A549 (cell line): ENCODE measurements at regions not wholly inside any gene's neighbourhood (a gene's known extent, or its start where the extent isn't known, plus 50 kb on each side); places are given as distances from the start of the nearest gene placed in this dataset.

Source experiments
- ATAC-seq, 2 experiments: fragments of 200-7000 bp in 1 of 2; fragments of >200 bp in 1 of 2; cut with Nextera tagmentation in 1 of 2; cut with Tn5 transposase in 1 of 2; 3 replicates each; pipeline versions ENCODE4 v1.8.0 to v1.9.1; 2018 to 2020; ENCODE audit warnings: mild to moderate bottlenecking in 1 of 2, moderate library complexity in 1 of 2
- CTCF ChIA-PET: fragments of 300-600 bp; sonication (Branson Sonifier 250); formaldehyde crosslinking; extraction: SDS; loops from one replicate; lab custom pipeline; 2021; ENCODE audit warnings: antibody characterized with exemption, inconsistent platforms; lab: Yijun Ruan, JAX
- POLR2A ChIA-PET: fragments of 350-600 bp; formaldehyde crosslinking; extraction: SDS; loops from one replicate; lab custom pipeline; 2021; ENCODE audit warnings: antibody characterized with exemption, inconsistent platforms; lab: Yijun Ruan, JAX
- DNase-seq, 2 experiments: peaks; one replicate each; pipeline versions ENCODE4 v3.0.0 to v3.0.0-alpha.2; 2011 to 2016; ENCODE audit warnings: low read depth in 1 of 2, low spot score in 1 of 2
- FAIRE-seq: peaks from 2 replicates; lab custom pipeline; 2011; peaks lifted over from hg19 to GRCh38; lab: Jason Lieb, UNC
- H3K27ac ChIP-seq, 2 experiments: fragments of >200 bp; sonication (Bioruptor Twin); formaldehyde crosslinking; 3 replicates each; pipeline ENCODE4 v1.5.1; 2016 to 2017
- H3K4me1 ChIP-seq: fragments of >200 bp; sonication (Bioruptor Twin); formaldehyde crosslinking; 3 replicates; pipeline ENCODE4 v1.6.1; 2016
- H3K4me2 ChIP-seq: fragments of >200 bp; sonication (Bioruptor Twin); formaldehyde crosslinking; 3 replicates; pipeline ENCODE4 v1.6.1; 2016
- H3K4me3 ChIP-seq: fragments of >200 bp; sonication (Bioruptor Twin); formaldehyde crosslinking; 3 replicates; pipeline ENCODE4 v1.5.1; 2016
- H3K9me3 ChIP-seq: fragments of >200 bp; sonication (Bioruptor Twin); formaldehyde crosslinking; 3 replicates; pipeline ENCODE4 v1.6.1; 2016
- ATOH8 ChIP-seq: fragments of 250-450 bp; sonication (Bioruptor Pico); IDR thresholded peaks from 2 replicates; pipeline ENCODE4 v1.5.0; 2020; ENCODE audit warnings: low read depth, mild to moderate bottlenecking, moderate library complexity
- BHLHE40 ChIP-seq: IDR thresholded peaks from 2 replicates; pipeline ENCODE4 v1.6.1; 2012; ENCODE audit warnings: low read depth, low read length, inconsistent platforms
- CBX2 ChIP-seq: fragments of 200-600 bp; sonication (generic); IDR thresholded peaks from 2 replicates; pipeline ENCODE4 v1.6.1; 2016; ENCODE audit warnings: low read depth, mild to moderate bottlenecking, borderline replicate concordance
- CEBPB ChIP-seq, 2 experiments: fragments of >200 bp in 1 of 2; sonication (Bioruptor Twin) in 1 of 2; formaldehyde crosslinking in 1 of 2; IDR thresholded peaks; 2 replicates each; pipeline ENCODE4 v1.6.1; 2012 to 2016
- CHD2 ChIP-seq: fragments of 150-350 bp; IDR thresholded peaks from 2 replicates; pipeline ENCODE4 v1.6.1; 2014; ENCODE audit warnings: low read length; ENCODE audit not compliant: partially characterized antibody
- CHD4 ChIP-seq: fragments of 200-600 bp; sonication (generic); IDR thresholded peaks from 2 replicates; pipeline ENCODE4 v1.6.1; 2016; ENCODE audit warnings: antibody characterized with exemption, mild to moderate bottlenecking, borderline replicate concordance
- CTCF ChIP-seq: fragments of >200 bp; sonication (Bioruptor Twin); formaldehyde crosslinking; IDR thresholded peaks from 3 replicates; pipeline ENCODE4 v1.5.1; 2016
- FOSB ChIP-seq: fragments of 250-450 bp; sonication (Bioruptor Pico); IDR thresholded peaks from 2 replicates; pipeline ENCODE4 v1.5.0; 2020; ENCODE audit warnings: mild to moderate bottlenecking, moderate library complexity
- FOSL2 ChIP-seq, 2 experiments: fragments of 450-650 bp in 1 of 2; fragments of >200 bp in 1 of 2; sonication (Bioruptor Twin) in 1 of 2; formaldehyde crosslinking; IDR thresholded peaks; 2 replicates each; pipeline versions ENCODE4 v1.5.0 to v1.6.1; 2016 to 2020; ENCODE audit warnings: mild to moderate bottlenecking in 1 of 2, moderate library complexity in 1 of 2
- JUN ChIP-seq, 2 experiments: fragments of >200 bp; sonication (Bioruptor Twin); formaldehyde crosslinking; IDR thresholded peaks; 2 replicates in 1 of 2; 3 replicates in 1 of 2; pipeline ENCODE4 v1.6.1; 2016 to 2017
- KDM1A ChIP-seq: fragments of 200-600 bp; sonication (generic); IDR thresholded peaks from 2 replicates; pipeline ENCODE4 v1.6.1; 2016; ENCODE audit warnings: low read depth, mild to moderate bottlenecking
- PHF8 ChIP-seq: fragments of 200-600 bp; sonication (generic); IDR thresholded peaks from 2 replicates; pipeline ENCODE4 v1.6.1; 2016; ENCODE audit warnings: low read depth, mild to moderate bottlenecking, antibody characterized with exemption, moderate library complexity, borderline replicate concordance
- POLR2A ChIP-seq: IDR thresholded peaks from 2 replicates; pipeline ENCODE4 v1.6.1; 2012; ENCODE audit warnings: mild to moderate bottlenecking, low read length
- REST ChIP-seq: fragments of 200-600 bp; sonication (generic); IDR thresholded peaks from 2 replicates; pipeline ENCODE4 v1.6.1; 2016; ENCODE audit warnings: antibody characterized with exemption, mild to moderate bottlenecking, moderate library complexity
- SMC3 ChIP-seq: fragments of >200 bp; sonication (Bioruptor Twin); formaldehyde crosslinking; IDR thresholded peaks from 3 replicates; pipeline ENCODE4 v1.6.1; 2018; ENCODE audit warnings: inconsistent platforms
- TFCP2L1 ChIP-seq: fragments of 250-450 bp; sonication (Bioruptor Pico); IDR thresholded peaks from 2 replicates; pipeline ENCODE4 v1.5.0; 2021; ENCODE audit warnings: mild to moderate bottlenecking
- TP53 ChIP-seq: fragments of 250-450 bp; sonication (Bioruptor Pico); IDR thresholded peaks from 2 replicates; pipeline ENCODE4 v1.5.0; 2021; ENCODE audit warnings: mild to moderate bottlenecking, moderate library complexity
- ZC3H11A ChIP-seq: fragments of 450-650 bp; IDR thresholded peaks from 2 replicates; pipeline ENCODE4 v1.6.1; 2014; ENCODE audit warnings: antibody characterized with exemption, mild to moderate bottlenecking
- ZFP36 ChIP-seq: fragments of 450-650 bp; IDR thresholded peaks from 2 replicates; pipeline ENCODE4 v1.6.1; 2014; ENCODE audit warnings: borderline replicate concordance; ENCODE audit not compliant: partially characterized antibody
- whole genome bisulfite sequencing: methylation state at CpG from one replicate; pipeline ENCODE4 v1.1.6; 2017; ENCODE audit errors: missing lambda C conversion rate; 5-methylcytosine and 5-hydroxymethylcytosine counted together

- Histone ChIP-seq H3K4me1 (no peaks in the 10 kb centered on the region), H3K4me3 (no peak overlapping the region), H3K4me2 (no peak overlapping the region), H3K27ac (no peak overlapping the region), H3K9me3 (no peaks in the 10 kb centered on the region)
- WGBS = 6% methylated on average over 1 of the region's 1 CpG
- POLR2A ChIA-PET = no interaction called here
- no peak for ATAC-seq
- TF ChIP-seq FOSB (no peak), CTCF (no peak), TFCP2L1 (CRISPR knock-in tag) (no peak), REST (no peak), CHD2 (no peak), ZC3H11A (no peak), CEBPB (IDR thresholded peaks at IDR 0.05) (no peak), BHLHE40 (no peak), POLR2A (no peak), ATOH8 (no peak)
- no peak for FAIRE-seq
- CTCF ChIA-PET = no interaction called here
- no peak for DNase-seq
These were observed 240.2 kb downstream of the ATG4C start for GRCh38 chr1:63024132-63024531.

DNA sequence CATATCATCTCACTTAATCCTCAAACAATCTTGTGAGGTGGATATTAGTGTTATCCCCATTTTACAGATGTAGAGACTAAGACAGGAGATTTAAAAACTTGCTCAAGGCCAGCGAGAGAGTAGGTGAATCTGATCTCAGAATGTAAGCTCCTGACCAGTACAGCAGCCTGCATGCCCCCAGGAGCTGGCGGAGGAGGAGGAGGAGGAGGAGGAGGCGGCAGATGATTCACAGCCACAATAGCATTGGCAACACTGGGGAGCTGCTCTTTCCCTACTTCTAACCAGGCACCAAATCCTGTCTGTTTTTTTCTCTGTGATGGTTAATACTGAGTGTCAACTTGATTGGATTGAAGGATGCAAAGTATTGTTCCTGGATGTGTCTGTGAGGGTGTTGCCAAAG lies 243.2 kb downstream of the ATG4C start:
- no peak overlapping the region for H3K27ac ChIP-seq
- TF ChIP-seq KDM1A = no peak
- TF ChIP-seq CEBPB (IDR thresholded peaks at IDR 0.05) = no peak
- no peak for TF ChIP-seq ZFP36
- no peak for TF ChIP-seq CBX2
- no peak for TF ChIP-seq TFCP2L1 (CRISPR knock-in tag)
- no peak for TF ChIP-seq TP53 (CRISPR knock-in tag)
- TF ChIP-seq PHF8 = no peak
- no peak for TF ChIP-seq SMC3
- TF ChIP-seq FOSL2 (IDR thresholded peaks at IDR 0.05) = no peak
- no peak for TF ChIP-seq FOSL2 (CRISPR knock-in tag; IDR thresholded peaks at IDR 0.05)
- TF ChIP-seq, all 56 proteins: peak for 0
- ChIA-PET CTCF (no interaction called here), POLR2A (no interaction called here)
- Histone ChIP-seq H3K4me2 (no peak overlapping the region), H3K4me3 (no peak overlapping the region), H3K4me1 (no peaks in the 10 kb centered on the region), H3K9me3 (no peaks in the 10 kb centered on the region)
- DNase-seq (no peak), FAIRE-seq (no peak), ATAC-seq (no peak)
- 16% methylated on average over 3 of the region's 3 CpGs for WGBS

DNA sequence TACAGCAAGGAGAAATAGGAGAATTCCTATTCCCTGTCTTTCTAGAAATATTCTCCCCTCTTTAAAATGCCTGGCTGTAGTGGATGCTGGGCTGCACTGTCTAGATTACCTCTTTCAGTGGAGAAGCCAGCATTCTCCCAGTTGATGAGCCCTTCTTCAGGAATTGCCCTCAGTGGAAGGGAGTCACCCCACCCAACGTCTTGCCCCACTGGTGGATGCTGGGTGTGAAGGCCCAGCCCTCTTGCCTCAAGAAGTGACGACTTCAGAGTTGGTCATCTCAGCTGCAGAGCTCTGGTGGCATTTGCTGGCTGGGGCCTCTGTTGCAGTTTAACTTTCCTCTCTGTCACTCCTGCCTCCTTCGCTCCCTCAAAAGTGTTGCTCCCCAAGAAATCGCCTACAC lies 248.2 kb downstream of the ATG4C start:
- ChIA-PET POLR2A (no interaction called here), CTCF (interaction anchor here (0.7 kb wide), 1 partner anchor 12 kb away, joined by 3 read pairs; no protein-coding TSS in a partner anchor)
- no peak for TF ChIP-seq JUN (IDR thresholded peaks at IDR 0.05)
- no peak for TF ChIP-seq CHD4
- DNase-seq = no peak
- H3K27ac ChIP-seq = no peak overlapping the region
- WGBS = 35% methylated on average over 4 of the region's 4 CpGs
- H3K4me2 ChIP-seq = no peak overlapping the region
- no peak overlapping the region for H3K4me3 ChIP-seq
- H3K9me3 ChIP-seq = no peaks in the 10 kb centered on the region
- no peak for ATAC-seq
- no peak for FAIRE-seq
- H3K4me1 ChIP-seq = no peaks in the 10 kb centered on the region
